GM19455 (cell line): ENCODE measurements at regions not wholly inside any gene's neighbourhood (a gene's known extent, or its start where the extent isn't known, plus 50 kb on each side); places are given as distances from the start of the nearest gene placed in this dataset.

ENCODE experiments used
- ATAC-seq: cut with Tn5 transposase; IDR thresholded peaks from one replicate; pipeline ENCODE4 v1.9.1; 2021; ENCODE audit not compliant: unreplicated experiment

DNA sequence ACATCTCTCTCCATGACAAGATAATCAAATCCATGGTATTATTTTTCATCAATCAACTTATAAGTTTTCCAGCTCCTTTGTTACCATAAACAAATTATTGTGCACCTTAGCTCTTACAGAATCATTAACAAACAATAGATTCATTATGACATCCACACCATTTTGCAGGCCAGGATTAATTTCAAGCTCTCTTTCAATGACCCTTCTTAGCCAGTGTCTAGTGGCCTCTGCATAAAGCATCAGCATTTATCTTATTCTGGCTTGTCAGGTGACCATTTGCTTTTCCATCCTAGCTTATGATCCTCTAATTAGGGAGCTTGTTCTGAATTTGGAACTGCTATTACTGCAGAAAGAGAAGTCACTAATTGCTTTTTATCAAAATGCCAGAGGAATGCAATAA lies 806.2 kb upstream of the CHAC2 start:
- no peak for ATAC-seq

GRCh38 chr2:52960881-52961280 lies 806.7 kb upstream of the CHAC2 start:
- ATAC-seq: no peak

DNA sequence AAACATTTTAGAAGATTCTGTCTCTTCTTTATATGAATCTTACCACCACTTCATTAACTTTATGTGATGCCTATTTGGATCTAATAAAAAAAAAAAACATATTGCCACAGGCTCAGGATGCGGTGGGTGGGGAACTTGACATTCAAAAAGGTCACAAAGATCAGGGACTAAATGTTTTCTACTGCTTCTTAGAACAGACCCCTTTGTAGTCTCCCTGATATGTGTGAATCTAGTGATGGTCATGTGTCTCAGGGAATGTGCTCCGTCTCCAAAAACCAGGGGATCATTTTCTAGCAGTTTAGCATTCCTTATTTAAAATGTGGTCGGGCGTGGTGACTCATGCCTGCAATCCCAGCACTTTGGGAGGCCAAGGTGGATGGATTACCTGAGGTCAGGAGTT lies 807.8 kb upstream of the CHAC2 start:
- no peak for ATAC-seq

DNA sequence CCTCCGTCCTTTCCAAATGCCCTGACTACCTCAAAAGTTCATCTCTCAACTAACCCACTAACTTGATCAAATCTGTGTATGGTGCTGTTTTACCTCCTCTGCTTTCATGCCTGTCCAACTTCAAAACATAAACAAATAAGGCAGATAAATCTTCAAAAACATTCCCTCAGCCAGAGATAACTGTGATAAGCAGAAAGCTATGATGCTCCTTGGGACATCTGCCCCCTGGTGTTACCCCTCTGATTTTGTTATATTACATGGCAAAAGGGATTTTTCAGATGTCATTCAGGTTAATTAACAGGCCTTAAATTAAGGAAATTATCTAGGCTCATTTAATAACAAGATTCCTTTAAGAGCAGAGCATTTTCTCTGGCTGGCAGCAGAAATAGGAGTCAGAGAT lies 810.8 kb upstream of the CHAC2 start:
- ATAC-seq: no peak

- no peak for ATAC-seq
Observed at GRCh38 chr2:52956118-52956517, 811.5 kb upstream of the CHAC2 start.

DNA sequence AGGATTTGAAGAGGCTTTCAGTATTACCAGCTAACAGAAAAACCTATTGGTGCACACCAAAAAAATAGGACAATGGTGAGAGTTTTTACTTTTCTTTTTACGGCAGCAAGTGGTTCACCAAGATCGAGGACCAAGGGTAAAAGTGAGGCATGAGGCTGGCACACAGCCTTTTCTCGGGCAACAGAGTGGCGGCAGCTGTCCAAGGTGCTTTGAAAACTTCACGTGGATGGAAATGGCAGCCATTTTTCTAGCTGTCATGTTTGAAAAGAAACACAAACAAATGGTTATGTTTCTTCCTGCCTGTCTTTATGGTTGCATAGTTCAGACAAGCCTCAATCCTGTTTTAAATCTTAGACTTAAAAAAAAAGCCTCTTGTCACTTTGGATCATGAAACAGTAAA lies 812.5 kb upstream of the CHAC2 start:
- no peak for ATAC-seq

DNA sequence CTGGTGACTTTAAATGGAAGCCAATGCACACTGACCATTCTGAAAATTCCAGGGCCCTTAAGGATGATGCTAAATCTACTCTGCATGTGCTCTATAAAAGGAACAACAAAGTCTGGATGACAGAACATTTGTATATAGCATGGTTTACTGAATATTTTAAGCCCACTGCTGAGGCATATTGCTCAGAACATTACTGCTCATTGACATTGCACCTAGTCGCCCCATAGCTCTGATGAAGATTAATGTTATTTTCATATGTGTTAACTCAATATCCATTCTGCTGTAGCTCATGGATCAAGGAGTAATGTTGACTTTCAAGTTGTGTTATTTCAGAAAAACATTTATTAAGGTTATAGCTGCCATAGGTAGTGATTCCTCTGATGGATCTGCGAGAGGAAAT lies 827.5 kb upstream of the CHAC2 start:
- ATAC-seq: no peak

DNA sequence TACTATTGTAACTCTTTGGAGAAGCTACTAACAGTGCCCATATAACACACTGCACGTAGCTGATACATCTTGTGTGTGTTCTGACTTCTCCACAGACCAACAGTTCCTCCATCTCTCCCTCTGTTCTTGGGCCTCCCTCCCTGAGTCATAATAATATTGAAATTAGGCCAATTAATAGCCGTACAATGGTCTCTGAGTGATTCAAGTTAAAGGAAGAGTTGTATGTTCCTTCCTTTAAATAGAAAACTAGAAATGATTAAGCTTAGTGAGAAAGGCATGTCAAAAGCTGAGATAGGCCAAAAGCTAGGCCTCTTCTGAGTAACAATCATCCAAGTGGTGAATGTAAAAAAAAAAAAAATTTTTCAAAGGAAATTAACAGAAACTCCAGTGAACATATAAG lies 828.4 kb upstream of the CHAC2 start:
- no peak for ATAC-seq

DNA sequence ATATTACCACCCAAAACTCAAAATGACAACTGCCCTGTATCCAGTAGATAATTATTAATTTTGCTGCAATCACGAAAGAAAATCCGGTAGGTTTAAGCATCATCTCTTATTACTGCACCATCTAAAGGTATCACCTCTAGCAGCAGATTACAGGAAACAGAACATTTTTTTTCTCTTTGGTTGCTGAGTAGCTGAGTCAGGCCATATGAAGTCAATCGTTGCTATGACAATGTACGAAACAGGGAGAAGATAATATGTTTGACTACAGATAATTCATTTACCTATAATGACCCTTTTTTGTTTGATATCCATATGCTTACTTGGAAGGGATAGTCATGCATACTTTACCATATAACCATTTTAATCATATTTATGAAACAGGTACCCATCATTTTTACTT lies 831.6 kb upstream of the CHAC2 start:
- ATAC-seq: no peak

DNA sequence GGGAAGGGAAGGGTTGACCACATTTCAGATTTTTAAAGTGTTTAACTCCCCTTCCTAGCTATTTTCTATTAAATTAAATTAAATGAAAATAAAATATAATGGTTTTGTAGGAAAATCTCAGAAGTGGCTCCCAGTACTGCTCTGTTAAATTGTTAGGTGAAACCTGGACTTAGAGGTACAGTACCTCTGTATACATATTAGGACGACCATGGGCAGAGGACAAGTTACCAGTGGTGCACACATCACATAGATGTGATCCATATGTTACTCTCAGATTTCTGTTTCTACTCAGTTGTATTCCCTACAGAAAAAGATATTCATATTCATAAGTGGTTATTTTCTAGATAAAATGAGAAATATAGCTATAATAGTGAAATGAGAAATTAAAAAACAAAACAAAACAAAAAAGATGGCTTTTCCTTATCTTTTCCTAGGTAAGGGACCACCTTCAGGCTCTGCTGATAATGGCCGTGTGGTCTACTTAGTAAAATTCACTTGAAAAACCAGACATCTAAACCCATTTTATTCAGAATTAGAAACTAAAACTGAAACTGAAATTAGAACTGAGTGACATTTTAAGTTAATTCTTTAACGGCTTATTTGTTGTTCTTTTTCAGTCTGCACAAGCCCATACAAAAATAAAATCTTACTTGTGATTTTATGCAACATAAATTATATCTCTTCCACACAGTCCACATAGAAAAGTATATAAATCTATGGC lies 832.5 kb upstream of the CHAC2 start:
- ATAC-seq: peak; percentile 47

GRCh38 chr2:52934323-52934898 lies 833.2 kb upstream of the CHAC2 start:
- ATAC-seq: no peak

GRCh38 chr2:52933878-52934277 lies 833.7 kb upstream of the CHAC2 start:
- no peak for ATAC-seq

DNA sequence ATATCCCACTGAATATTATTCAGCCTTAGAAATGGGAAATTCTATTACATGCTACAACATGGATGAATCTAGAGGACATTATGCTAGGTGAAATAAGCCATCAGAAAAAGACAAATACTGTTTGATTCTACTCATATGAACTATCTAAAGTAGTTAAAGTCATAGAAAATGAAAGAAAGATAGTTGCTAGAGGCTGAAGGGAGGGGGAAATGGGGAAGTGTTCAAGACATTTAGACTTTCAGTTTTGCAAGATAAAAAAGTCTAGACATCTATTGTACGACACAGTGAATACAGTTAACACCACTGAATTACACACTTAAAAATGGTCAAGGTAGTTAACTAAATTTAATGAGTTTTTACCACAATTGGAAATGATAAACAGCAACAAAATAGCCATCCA lies 835.9 kb upstream of the CHAC2 start:
- ATAC-seq: no peak

GRCh38 chr2:52929412-52929811 lies 838.2 kb upstream of the CHAC2 start:
- ATAC-seq: no peak

- ATAC-seq: no peak
Observed at GRCh38 chr2:52919673-52920072, 847.9 kb upstream of the CHAC2 start.

DNA sequence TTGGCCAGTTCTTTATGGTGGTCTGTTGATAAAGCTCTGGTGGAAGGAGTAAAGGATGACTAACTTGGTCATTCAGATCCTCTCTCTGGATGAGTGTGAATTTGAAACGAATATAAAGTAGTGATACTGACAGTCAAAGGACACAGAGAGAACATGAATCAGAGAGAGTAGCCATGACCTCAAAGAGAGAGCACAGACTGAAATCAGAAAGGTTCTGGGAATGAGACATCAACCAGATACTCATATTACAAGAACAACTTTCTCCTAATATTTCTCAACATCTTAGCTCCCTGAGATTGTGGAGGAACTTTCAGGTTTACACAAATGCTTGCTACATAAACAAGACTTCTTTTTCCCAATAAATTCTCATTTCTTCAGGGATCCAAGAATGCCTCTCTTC lies 849.1 kb upstream of the CHAC2 start:
- ATAC-seq: no peak

DNA sequence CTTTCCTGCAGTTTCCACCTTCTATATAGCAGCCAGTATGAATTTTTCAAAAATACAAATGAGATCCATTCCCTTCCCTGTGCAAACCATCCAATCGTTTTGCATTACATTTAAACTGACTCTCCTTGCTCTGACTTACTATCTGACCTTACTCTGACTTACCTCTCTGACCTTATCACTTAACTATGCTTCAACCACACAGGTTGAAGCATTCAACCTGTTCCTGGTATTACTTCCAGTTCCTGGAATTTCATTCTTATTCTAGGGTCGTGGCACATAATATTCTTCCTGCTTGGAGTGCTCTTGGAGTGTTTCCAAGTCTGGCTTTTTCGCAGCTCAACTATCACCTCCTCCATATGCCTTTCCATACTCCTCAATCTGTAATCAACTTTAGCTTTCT lies 850.6 kb upstream of the CHAC2 start:
- no peak for ATAC-seq

DNA sequence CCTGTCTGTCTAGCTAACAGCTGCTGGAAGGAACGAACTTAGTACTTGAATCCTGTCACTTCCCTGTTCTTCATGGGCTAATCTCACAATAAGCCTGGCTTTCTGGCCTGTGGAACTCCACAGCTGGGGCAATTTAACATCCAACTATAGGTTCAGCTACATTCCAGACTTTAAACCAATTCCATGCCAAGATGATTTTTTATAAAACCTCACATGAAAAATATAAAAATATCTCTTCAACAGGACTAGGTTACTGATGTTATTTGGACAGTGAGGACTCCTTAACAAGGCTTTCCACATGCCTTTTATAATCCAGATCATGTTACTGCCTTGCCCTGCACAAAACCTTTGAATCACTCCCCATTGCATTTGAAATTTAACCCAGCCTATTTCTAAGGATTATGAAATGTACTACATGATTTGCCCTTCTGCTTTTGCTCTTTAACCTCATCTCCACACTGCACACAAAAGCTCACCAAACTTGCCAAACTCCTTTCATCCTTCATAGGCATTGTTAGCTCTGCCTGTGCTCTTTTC lies 863.2 kb upstream of the CHAC2 start:
- no peak for ATAC-seq

DNA sequence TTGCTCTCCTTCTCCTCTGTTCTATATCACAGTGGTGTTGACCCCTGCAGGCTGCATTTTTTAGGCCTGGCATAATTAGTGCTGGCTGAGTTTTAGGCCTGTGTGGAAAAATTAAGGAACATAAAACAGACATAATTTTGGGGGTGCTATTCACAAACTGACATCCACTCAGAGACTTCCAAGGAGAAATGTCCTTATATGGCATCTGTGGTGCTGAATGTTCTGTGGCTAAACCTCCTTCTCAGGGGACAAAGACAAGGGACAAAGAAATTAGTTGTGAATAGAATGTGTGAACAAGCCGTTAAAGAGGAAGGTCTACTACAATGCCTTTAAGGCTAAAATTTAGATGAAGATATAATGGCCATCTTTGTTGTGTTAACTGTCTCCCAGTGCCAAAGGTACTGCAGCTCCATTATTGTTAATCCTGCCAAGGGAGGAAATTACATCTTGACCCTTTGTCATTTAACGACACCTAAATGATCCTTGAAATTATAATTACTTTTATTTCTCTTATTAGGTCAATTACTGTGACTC lies 870.0 kb upstream of the CHAC2 start:
- no peak for ATAC-seq

DNA sequence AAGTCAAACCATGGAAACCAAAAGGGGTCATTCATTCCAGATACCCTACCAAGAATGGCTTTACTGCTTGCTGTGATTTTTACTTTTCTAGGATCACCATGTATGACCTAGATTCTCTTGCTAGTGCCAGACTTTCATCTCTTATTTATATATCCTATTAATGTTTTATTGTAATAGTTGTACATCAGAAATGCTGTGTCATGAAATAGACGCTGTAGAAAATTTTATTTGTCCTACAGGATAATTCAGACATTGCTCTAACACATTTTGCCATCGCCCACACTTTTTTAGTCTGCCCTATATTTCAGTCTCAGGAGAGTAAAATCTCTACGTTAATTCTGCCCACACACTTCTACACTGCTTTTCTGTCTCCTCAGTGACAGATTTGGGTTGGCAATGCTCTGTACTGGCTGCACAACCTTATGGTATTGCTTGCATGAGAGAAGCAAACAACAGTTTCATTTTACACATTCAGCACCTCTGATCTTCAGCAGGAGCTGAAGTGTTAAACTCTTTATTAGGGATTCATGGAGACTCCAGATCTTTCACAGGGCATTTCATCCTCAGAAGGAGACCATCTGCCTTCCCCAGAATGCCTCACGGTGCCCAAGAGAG lies 871.8 kb upstream of the CHAC2 start:
- no peak for ATAC-seq

DNA sequence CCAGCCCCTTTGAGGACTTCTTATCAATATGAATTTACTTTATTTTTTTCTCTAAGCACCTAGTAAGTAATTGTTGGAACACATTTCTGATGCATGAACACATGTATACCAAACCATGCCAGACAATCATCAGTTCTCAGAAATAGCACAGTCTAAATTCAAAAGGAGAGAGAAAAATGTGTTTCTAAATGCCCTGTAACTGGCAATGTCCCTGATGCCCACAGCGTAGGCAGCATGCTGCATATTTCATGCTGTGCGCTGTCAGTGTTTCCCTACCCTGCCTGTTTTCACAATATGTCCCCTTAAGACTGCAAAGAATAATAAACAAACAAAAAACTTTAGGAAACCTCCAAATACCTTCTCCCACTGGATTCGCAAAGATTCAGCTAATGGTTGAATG lies 881.0 kb upstream of the CHAC2 start:
- ATAC-seq: no peak

GRCh38 chr2:52884761-52885352 lies 882.7 kb upstream of the CHAC2 start:
- no peak for ATAC-seq
